CD4-positive, alpha-beta T cell (primary cell): ENCODE measurements at regions not wholly inside any gene's neighbourhood (a gene's known extent, or its start where the extent isn't known, plus 50 kb on each side); places are given as distances from the start of the nearest gene placed in this dataset.

Experiments used
- ATAC-seq: fragments of 200-7000 bp; cut with Tn5 transposase; one replicate; pipeline ENCODE4 v1.10.0; 2022; ENCODE audit warnings: mild to moderate bottlenecking; ENCODE audit not compliant: poor library complexity
- CTCF ChIA-PET: fragments of 350-600 bp; sonication (Branson Sonifier 250); formaldehyde crosslinking; loops from one replicate; lab custom pipeline; 2021; ENCODE audit warnings: antibody characterized with exemption, inconsistent platforms; lab: Charles Lee
- POLR2A ChIA-PET: fragments of 350-600 bp; sonication (Branson Sonifier 250); formaldehyde crosslinking; loops from one replicate; lab custom pipeline; 2021; ENCODE audit warnings: antibody characterized with exemption, inconsistent platforms; lab: Charles Lee
- DNase-seq, 14 experiments: peaks; one replicate each; pipeline ENCODE4 v3.0.0-alpha.2; 2013 to 2020; ENCODE audit warnings: mixed read lengths in 2 of 14
- H3K27ac ChIP-seq, 2 donors: one replicate each; pipeline versions ENCODE4 v1.5.1 to v1.7.0; 2013; ENCODE audit warnings: low read length in 2 of 2, low read depth in 1 of 2, mild to moderate bottlenecking in 1 of 2
- H3K27me3 ChIP-seq, 2 experiments: 1 replicate in 1 of 2; 2 replicates in 1 of 2; pipeline versions ENCODE4 v1.6.1 to v1.7.0; 2013; ENCODE audit warnings: low read length in 2 of 2, control low read depth in 1 of 2, mild to moderate bottlenecking in 1 of 2, moderate library complexity in 1 of 2; ENCODE audit not compliant: insufficient read depth in 2 of 2, control insufficient read depth in 1 of 2
- H3K36me3 ChIP-seq: one replicate; pipeline ENCODE4 v1.6.1; 2013; ENCODE audit warnings: low read length, control low read depth; ENCODE audit not compliant: insufficient read depth
- H3K4me1 ChIP-seq: one replicate; pipeline ENCODE4 v1.6.1; 2013; ENCODE audit warnings: low read length, control low read depth; ENCODE audit not compliant: insufficient read depth
- H3K4me3 ChIP-seq: one replicate; pipeline ENCODE4 v1.5.1; 2013; ENCODE audit warnings: mild to moderate bottlenecking, low read length, moderate library complexity
- H3K9me3 ChIP-seq, 2 experiments: 1 replicate in 1 of 2; 2 replicates in 1 of 2; pipeline versions ENCODE4 v1.6.1 to v1.7.0; 2013; ENCODE audit warnings: low read length in 2 of 2, mild to moderate bottlenecking in 2 of 2, control low read depth in 1 of 2, moderate library complexity in 1 of 2; ENCODE audit not compliant: control insufficient read depth in 1 of 2, insufficient read depth in 1 of 2
- H3K27ac Mint-ChIP-seq: one replicate; pipeline ENCODE4 v1.8.0; 2020; ENCODE audit warnings: mixed read lengths
- H3K27me3 Mint-ChIP-seq: one replicate; pipeline ENCODE4 v1.8.0; 2021; ENCODE audit warnings: mixed read lengths
- H3K36me3 Mint-ChIP-seq: one replicate; pipeline ENCODE4 v1.8.0; 2021; ENCODE audit warnings: low read depth, mixed read lengths
- H3K4me1 Mint-ChIP-seq: one replicate; pipeline ENCODE4 v1.8.0; 2021; ENCODE audit warnings: low read depth, mixed read lengths
- H3K4me3 Mint-ChIP-seq: one replicate; pipeline ENCODE4 v1.8.0; 2020; ENCODE audit warnings: mild to moderate bottlenecking, mixed read lengths
- H3K9me3 Mint-ChIP-seq: one replicate; pipeline ENCODE4 v1.8.0; 2020; ENCODE audit warnings: mixed read lengths
- CTCF ChIP-seq: fragments of 200-600 bp; IDR thresholded peaks from one replicate; pipeline ENCODE4 v1.8.0; 2022; ENCODE audit warnings: antibody characterized with exemption, mild to moderate bottlenecking
- intact Hi-C, 2 experiments: fragments of 100-400 bp; cut with DNase I in 1 of 2; cut with micrococcal nuclease in 1 of 2; formaldehyde crosslinking; loops; one replicate each; pipeline versions ENCODE4 v1.15.1 to v1.9.0; 2023 to 2025; cut with DNase I, micrococcal nuclease

- peaks cover 0 to 3% of the 10 kb centered on the region in 2 experiments for H3K9me3 ChIP-seq
- no peak overlapping the region for H3K4me3 Mint-ChIP-seq
- no peaks in the 10 kb centered on the region for H3K36me3 Mint-ChIP-seq
- H3K9me3 Mint-ChIP-seq, result no peaks in the 10 kb centered on the region
- H3K4me1 Mint-ChIP-seq, result no peaks in the 10 kb centered on the region
- H3K4me1 ChIP-seq, result no peaks in the 10 kb centered on the region
- DNase-seq (no peak), ATAC-seq (no peak)
- H3K4me3 ChIP-seq, result no peak overlapping the region
- CTCF ChIA-PET, result no interaction called here
- TF ChIP-seq CTCF, result no peak
- peaks cover 25% of the 10 kb centered on the region for H3K27me3 Mint-ChIP-seq
- intact Hi-C loops, result no loop called here
- peaks cover 0 to 3% of the 10 kb centered on the region in 2 experiments for H3K27me3 ChIP-seq
- POLR2A ChIA-PET, result no interaction called here
- H3K27ac ChIP-seq, result no peak overlapping the region
- no peaks in the 10 kb centered on the region for H3K36me3 ChIP-seq
- no peak overlapping the region for H3K27ac Mint-ChIP-seq
Measured at GRCh38 chr15:94028809-94029208, 202.6 kb upstream of the MCTP2 start.

DNA sequence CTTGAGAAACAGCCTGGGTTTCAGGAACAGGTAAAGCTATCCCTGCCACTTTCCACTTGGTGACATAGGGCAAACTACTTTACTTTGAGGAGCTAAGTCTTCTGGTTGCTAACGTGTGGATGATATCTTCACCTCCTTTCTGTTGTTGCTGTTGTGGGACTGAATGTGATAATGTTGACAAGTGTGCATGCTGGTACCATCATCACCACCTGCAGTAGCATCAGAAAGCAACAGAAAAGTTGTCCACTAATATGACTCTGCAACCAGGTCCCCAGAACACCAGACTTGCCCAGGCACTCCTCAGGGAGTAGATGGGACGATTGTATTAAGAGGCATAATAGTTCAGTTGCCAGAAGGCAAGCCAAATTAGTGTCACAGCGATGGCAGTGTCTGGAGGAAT lies 203.2 kb upstream of the MCTP2 start:
- no peaks in the 10 kb centered on the region for H3K4me1 Mint-ChIP-seq
- Histone ChIP-seq H3K4me1 (no peaks in the 10 kb centered on the region), H3K27ac (no peak overlapping the region), H3K27me3 (peaks cover 0 to 3% of the 10 kb centered on the region in 2 experiments), H3K9me3 (no peaks in the 10 kb centered on the region), H3K36me3 (no peaks in the 10 kb centered on the region), H3K4me3 (no peak overlapping the region)
- no peak for ATAC-seq
- ChIA-PET POLR2A (no interaction called here), CTCF (no interaction called here)
- no peaks in the 10 kb centered on the region for H3K36me3 Mint-ChIP-seq
- H3K4me3 Mint-ChIP-seq, result no peak overlapping the region
- H3K27ac Mint-ChIP-seq, result no peak overlapping the region
- peaks cover 22% of the 10 kb centered on the region for H3K27me3 Mint-ChIP-seq
- no peak for DNase-seq
- intact Hi-C loops, result no loop called here
- no peaks in the 10 kb centered on the region for H3K9me3 Mint-ChIP-seq
- no peak for TF ChIP-seq CTCF

GRCh38 chr15:94027581-94027980 lies 203.8 kb upstream of the MCTP2 start:
- CTCF ChIA-PET, result no interaction called here
- no peak overlapping the region for H3K27ac Mint-ChIP-seq
- no peak for TF ChIP-seq CTCF

More at GRCh38 chr15:94027581-94027980, 203.8 kb upstream of the MCTP2 start:
- POLR2A ChIA-PET, result no interaction called here
- peaks cover 0 to 3% of the 10 kb centered on the region in 2 experiments for H3K27me3 ChIP-seq
- H3K27ac ChIP-seq, result no peak overlapping the region
- H3K4me1 Mint-ChIP-seq, result no peaks in the 10 kb centered on the region
- intact Hi-C loops, result no loop called here
- DNase-seq (no peak), ATAC-seq (no peak)
- H3K36me3 Mint-ChIP-seq, result no peaks in the 10 kb centered on the region
- H3K9me3 Mint-ChIP-seq, result no peaks in the 10 kb centered on the region
- no peaks in the 10 kb centered on the region for H3K4me1 ChIP-seq
- H3K9me3 ChIP-seq, result no peaks in the 10 kb centered on the region
- no peaks in the 10 kb centered on the region for H3K36me3 ChIP-seq
- no peak overlapping the region for H3K4me3 Mint-ChIP-seq
- peaks cover 19% of the 10 kb centered on the region for H3K27me3 Mint-ChIP-seq
- no peak overlapping the region for H3K4me3 ChIP-seq
